SK-N-SH treated with all-trans-retinoic acid at 6 μM for 48 hours (cell line): ENCODE measurements at regions not wholly inside any gene's neighbourhood (a gene's known extent, or its start where the extent isn't known, plus 50 kb on each side); places are given as distances from the start of the nearest gene placed in this dataset.

Source experiments
- ATAC-seq: fragments of 200-7000 bp; cut with Tn5 transposase; 3 replicates; pipeline ENCODE4 v1.9.1; 2020; ENCODE audit warnings: mild to moderate bottlenecking, moderate library complexity
- ARNTL ChIP-seq: fragments of 450-650 bp; formaldehyde crosslinking; IDR thresholded peaks from 2 replicates; pipeline ENCODE4 v1.5.0; 2020; ENCODE audit warnings: low read depth, mild to moderate bottlenecking, moderate library complexity, borderline replicate concordance
- CSDC2 ChIP-seq: fragments of 250-450 bp; sonication (Bioruptor Pico); IDR thresholded peaks from 2 replicates; pipeline ENCODE4 v1.5.0; 2020; ENCODE audit warnings: mild to moderate bottlenecking, moderate library complexity
- ESRRG ChIP-seq: fragments of 250-450 bp; sonication (Bioruptor Pico); IDR thresholded peaks from 2 replicates; pipeline ENCODE4 v1.6.1; 2021; ENCODE audit warnings: mild to moderate bottlenecking
- GLIS3 ChIP-seq: fragments of 250-450 bp; sonication (Bioruptor Pico); IDR thresholded peaks from 2 replicates; pipeline ENCODE4 v1.5.0; 2020; ENCODE audit warnings: mild to moderate bottlenecking, moderate library complexity
- ISL1 ChIP-seq: fragments of 250-450 bp; sonication (Bioruptor Pico); IDR thresholded peaks from 2 replicates; pipeline ENCODE4 v2.1.2; 2022; ENCODE audit warnings: mild to moderate bottlenecking, moderate library complexity
- OSR1 ChIP-seq: fragments of 250-450 bp; sonication (Bioruptor Pico); IDR thresholded peaks from 2 replicates; pipeline ENCODE4 v1.8.0; 2022; ENCODE audit warnings: moderate library complexity, mild to moderate bottlenecking, inconsistent platforms
- PPARA ChIP-seq: fragments of 250-450 bp; sonication (Bioruptor Pico); IDR thresholded peaks from 2 replicates; pipeline ENCODE4 v1.5.0; 2020; ENCODE audit warnings: mild to moderate bottlenecking, borderline replicate concordance
- RARB ChIP-seq: fragments of 250-450 bp; sonication (Bioruptor Pico); IDR thresholded peaks from 2 replicates; pipeline ENCODE4 v1.8.0; 2021; ENCODE audit warnings: mild to moderate bottlenecking, moderate library complexity
- SNAI2 ChIP-seq: fragments of 250-450 bp; sonication (Bioruptor Pico); IDR thresholded peaks from 2 replicates; pipeline ENCODE4 v1.5.0; 2020; ENCODE audit warnings: mild to moderate bottlenecking, moderate library complexity
- TCF4 ChIP-seq: fragments of 250-450 bp; sonication (Bioruptor Pico); IDR thresholded peaks from 2 replicates; pipeline ENCODE4 v1.8.0; 2021; ENCODE audit warnings: mild to moderate bottlenecking, moderate library complexity, borderline replicate concordance
- TOX ChIP-seq: fragments of 250-450 bp; sonication (Bioruptor Pico); IDR thresholded peaks from 2 replicates; pipeline ENCODE4 v1.8.0; 2021; ENCODE audit warnings: mild to moderate bottlenecking, moderate library complexity, borderline replicate concordance
- ZC3H10 ChIP-seq: fragments of 250-450 bp; sonication (Bioruptor Pico); IDR thresholded peaks from 2 replicates; pipeline ENCODE4 v1.5.1; 2021; ENCODE audit warnings: mild to moderate bottlenecking, moderate library complexity
- ZFP3 ChIP-seq: fragments of 250-450 bp; sonication (Bioruptor Pico); IDR thresholded peaks from 2 replicates; pipeline ENCODE4 v1.5.0; 2020; ENCODE audit warnings: mild to moderate bottlenecking, moderate library complexity
- ZFP30 ChIP-seq: fragments of 450-650 bp; formaldehyde crosslinking; IDR thresholded peaks from 2 replicates; pipeline ENCODE4 v1.5.0; 2022; ENCODE audit warnings: mild to moderate bottlenecking, moderate library complexity
- ZNF565 ChIP-seq: fragments of 450-650 bp; formaldehyde crosslinking; conservative IDR thresholded peaks from 2 replicates; pipeline ENCODE4 v1.5.0; 2020; ENCODE audit warnings: low read depth, mild to moderate bottlenecking, moderate library complexity
- ZNF70 ChIP-seq: fragments of 450-650 bp; formaldehyde crosslinking; IDR thresholded peaks from 2 replicates; pipeline ENCODE4 v1.5.0; 2020; ENCODE audit warnings: mild to moderate bottlenecking, moderate library complexity
- ZNF8 ChIP-seq: fragments of 450-650 bp; formaldehyde crosslinking; IDR thresholded peaks from 2 replicates; pipeline ENCODE4 v1.5.0; 2020; ENCODE audit warnings: mild to moderate bottlenecking, moderate library complexity
- TF ChIP-seq, protein P1 (sequence below): fragments of 250-450 bp; sonication (Bioruptor Pico); IDR thresholded peaks from 2 replicates; pipeline ENCODE4 v1.5.0; 2020; ENCODE audit warnings: mild to moderate bottlenecking, moderate library complexity
- TF ChIP-seq, protein P2 (sequence below): fragments of 250-450 bp; sonication (Bioruptor Pico); IDR thresholded peaks from 2 replicates; pipeline ENCODE4 v1.5.1; 2020; ENCODE audit warnings: low read depth, mild to moderate bottlenecking, moderate library complexity
- TF ChIP-seq, protein P3 (sequence below): fragments of 250-450 bp; sonication (Bioruptor Pico); IDR thresholded peaks from 2 replicates; pipeline ENCODE4 v1.5.1; 2021; ENCODE audit warnings: mild to moderate bottlenecking, moderate library complexity
- TF ChIP-seq, protein P4 (sequence below): fragments of 250-450 bp; sonication (Bioruptor Pico); IDR thresholded peaks from 2 replicates; pipeline ENCODE4 v1.8.0; 2020; ENCODE audit warnings: mild to moderate bottlenecking, moderate library complexity, borderline replicate concordance

DNA sequence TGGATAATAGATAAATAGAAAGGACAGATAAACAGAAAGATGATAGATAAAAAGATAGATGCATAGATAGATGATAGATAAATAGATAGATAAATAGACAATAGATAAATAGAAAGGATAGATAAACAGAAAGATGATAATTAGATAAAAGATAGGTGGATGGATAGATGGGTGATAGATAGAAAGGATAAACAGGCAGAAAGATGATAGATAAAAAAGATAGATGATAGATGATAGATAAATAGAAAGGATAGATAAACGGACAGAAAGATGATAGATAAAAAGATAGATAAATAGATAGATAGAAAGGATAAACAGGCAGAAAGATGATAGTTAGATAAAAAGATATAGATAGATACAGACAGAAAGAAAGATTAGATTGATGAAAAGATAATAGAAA lies 92.3 kb upstream of the UQCRFS1 start:
- TF ChIP-seq PPARA (CRISPR knock-in tag) (no peak), ZC3H10 (no peak), ZFP3 (CRISPR knock-in tag) (no peak), TOX (no peak), TCF4 (no peak), CSDC2 (CRISPR knock-in tag) (no peak), ESRRG (CRISPR knock-in tag) (no peak), ARNTL (CRISPR knock-in tag) (no peak), ZNF8 (CRISPR knock-in tag) (no peak), SNAI2 (CRISPR knock-in tag) (no peak), OSR1 (CRISPR knock-in tag) (no peak), GLIS3 (CRISPR knock-in tag) (no peak), ZNF565 (no peak), ZFP30 (CRISPR knock-in tag) (no peak)
- TF ChIP-seq, protein P1, sequence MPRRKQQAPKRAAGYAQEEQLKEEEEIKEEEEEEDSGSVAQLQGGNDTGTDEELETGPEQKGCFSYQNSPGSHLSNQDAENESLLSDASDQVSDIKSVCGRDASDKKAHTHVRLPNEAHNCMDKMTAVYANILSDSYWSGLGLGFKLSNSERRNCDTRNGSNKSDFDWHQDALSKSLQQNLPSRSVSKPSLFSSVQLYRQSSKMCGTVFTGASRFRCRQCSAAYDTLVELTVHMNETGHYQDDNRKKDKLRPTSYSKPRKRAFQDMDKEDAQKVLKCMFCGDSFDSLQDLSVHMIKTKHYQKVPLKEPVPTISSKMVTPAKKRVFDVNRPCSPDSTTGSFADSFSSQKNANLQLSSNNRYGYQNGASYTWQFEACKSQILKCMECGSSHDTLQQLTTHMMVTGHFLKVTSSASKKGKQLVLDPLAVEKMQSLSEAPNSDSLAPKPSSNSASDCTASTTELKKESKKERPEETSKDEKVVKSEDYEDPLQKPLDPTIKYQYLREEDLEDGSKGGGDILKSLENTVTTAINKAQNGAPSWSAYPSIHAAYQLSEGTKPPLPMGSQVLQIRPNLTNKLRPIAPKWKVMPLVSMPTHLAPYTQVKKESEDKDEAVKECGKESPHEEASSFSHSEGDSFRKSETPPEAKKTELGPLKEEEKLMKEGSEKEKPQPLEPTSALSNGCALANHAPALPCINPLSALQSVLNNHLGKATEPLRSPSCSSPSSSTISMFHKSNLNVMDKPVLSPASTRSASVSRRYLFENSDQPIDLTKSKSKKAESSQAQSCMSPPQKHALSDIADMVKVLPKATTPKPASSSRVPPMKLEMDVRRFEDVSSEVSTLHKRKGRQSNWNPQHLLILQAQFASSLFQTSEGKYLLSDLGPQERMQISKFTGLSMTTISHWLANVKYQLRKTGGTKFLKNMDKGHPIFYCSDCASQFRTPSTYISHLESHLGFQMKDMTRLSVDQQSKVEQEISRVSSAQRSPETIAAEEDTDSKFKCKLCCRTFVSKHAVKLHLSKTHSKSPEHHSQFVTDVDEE (CRISPR knock-in tag), result no peak
- TF ChIP-seq, protein P2, sequence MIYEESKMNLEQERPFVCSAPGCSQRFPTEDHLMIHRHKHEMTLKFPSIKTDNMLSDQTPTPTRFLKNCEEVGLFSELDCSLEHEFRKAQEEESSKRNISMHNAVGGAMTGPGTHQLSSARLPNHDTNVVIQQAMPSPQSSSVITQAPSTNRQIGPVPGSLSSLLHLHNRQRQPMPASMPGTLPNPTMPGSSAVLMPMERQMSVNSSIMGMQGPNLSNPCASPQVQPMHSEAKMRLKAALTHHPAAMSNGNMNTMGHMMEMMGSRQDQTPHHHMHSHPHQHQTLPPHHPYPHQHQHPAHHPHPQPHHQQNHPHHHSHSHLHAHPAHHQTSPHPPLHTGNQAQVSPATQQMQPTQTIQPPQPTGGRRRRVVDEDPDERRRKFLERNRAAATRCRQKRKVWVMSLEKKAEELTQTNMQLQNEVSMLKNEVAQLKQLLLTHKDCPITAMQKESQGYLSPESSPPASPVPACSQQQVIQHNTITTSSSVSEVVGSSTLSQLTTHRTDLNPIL (CRISPR knock-in tag), result no peak
- TF ChIP-seq, protein P3, sequence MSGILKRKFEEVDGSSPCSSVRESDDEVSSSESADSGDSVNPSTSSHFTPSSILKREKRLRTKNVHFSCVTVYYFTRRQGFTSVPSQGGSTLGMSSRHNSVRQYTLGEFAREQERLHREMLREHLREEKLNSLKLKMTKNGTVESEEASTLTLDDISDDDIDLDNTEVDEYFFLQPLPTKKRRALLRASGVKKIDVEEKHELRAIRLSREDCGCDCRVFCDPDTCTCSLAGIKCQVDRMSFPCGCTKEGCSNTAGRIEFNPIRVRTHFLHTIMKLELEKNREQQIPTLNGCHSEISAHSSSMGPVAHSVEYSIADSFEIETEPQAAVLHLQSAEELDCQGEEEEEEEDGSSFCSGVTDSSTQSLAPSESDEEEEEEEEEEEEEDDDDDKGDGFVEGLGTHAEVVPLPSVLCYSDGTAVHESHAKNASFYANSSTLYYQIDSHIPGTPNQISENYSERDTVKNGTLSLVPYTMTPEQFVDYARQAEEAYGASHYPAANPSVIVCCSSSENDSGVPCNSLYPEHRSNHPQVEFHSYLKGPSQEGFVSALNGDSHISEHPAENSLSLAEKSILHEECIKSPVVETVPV, result no peak
- TF ChIP-seq, protein P4, sequence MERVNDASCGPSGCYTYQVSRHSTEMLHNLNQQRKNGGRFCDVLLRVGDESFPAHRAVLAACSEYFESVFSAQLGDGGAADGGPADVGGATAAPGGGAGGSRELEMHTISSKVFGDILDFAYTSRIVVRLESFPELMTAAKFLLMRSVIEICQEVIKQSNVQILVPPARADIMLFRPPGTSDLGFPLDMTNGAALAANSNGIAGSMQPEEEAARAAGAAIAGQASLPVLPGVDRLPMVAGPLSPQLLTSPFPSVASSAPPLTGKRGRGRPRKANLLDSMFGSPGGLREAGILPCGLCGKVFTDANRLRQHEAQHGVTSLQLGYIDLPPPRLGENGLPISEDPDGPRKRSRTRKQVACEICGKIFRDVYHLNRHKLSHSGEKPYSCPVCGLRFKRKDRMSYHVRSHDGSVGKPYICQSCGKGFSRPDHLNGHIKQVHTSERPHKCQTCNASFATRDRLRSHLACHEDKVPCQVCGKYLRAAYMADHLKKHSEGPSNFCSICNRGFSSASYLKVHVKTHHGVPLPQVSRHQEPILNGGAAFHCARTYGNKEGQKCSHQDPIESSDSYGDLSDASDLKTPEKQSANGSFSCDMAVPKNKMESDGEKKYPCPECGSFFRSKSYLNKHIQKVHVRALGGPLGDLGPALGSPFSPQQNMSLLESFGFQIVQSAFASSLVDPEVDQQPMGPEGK, result no peak
- TF ChIP-seq, all 23 proteins: peak for 0
- no peak for ATAC-seq

DNA sequence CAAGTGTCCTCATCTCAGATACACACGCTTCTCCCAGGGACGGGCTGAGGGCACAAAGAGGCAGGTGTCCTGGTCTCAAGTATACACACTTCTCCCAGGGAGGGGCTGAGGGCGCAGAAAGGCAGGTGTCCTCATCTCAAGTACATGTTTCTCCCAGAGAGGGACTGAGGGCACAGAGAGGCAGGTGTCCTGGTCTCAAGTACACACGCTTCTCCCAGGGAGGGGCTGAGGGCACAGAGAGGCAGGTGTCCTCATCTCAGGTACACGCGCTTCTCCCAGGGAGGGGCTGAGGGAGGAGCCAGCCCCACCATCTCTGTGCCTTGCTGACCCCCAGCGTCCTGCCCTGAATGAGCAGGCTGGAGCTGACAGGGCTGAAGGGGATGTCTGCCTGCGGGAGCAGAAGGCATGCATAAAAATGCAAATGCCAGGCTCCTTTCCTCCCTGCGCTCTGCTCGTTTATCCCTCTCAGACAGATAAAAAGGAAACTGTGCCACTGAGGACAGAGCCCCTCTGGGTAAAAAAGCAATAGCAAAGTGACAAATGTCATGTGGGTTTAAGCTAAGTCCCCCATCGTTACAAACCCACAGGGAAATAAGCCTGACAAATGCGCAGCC lies 96.1 kb upstream of the UQCRFS1 start:
- TF ChIP-seq, protein P2 (CRISPR knock-in tag), result no peak
- TF ChIP-seq TOX (no peak), ZNF70 (CRISPR knock-in tag) (no peak), ISL1 (no peak), OSR1 (CRISPR knock-in tag) (no peak)
- ATAC-seq, result no peak

DNA sequence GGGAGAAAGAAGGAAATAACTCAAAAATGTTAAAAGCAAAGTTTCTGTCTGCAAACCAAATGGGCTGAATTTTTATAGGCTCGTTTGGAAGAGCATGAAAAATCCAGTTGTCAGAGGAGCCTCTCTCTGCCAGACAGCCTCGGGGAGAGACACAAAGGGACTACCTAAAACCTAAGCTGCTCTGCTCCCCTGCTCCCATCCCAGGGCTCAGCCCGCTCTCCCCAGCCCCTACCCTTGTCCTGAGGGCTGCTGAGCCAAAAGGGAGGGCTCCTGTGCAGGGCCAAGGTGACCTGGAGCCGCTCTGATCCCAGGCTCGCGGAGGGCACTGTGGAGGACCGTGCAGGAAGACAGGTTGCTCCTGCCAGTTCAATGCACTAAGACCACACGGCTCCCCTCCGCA lies 96.7 kb upstream of the UQCRFS1 start:
- no peak for ATAC-seq
- no peak for TF ChIP-seq ZNF8 (CRISPR knock-in tag)
- TF ChIP-seq TOX, result no peak

DNA sequence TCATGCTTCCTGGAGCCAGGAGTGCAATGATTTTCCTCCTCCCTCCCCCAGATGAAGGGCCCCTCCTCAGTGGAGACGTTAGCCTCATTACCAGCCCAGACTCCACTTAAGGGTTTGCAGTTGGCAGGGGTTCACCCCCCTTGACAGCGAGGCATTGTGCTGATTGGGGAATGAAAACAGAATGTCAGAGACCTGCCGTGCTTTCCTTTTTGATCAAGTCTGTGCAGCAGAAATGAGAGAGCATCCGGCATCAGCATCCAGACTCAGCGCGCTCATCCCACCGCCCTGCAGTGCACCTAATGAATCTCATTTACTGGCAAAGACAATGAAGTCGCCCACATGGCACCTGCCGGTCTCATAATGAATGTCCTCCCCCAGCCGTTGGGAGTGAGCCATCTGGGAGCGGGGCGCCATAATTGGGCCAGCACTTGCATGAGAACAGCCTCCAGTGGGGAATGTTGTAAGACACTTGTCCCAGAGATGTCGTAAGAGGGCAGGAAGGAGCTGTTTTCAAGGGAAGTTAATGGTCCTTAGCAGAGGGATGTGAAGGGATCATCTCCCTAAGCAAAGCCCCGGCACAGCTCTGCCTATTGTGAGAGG lies 98.3 kb upstream of the UQCRFS1 start:
- ATAC-seq, result no peak
- no peak for TF ChIP-seq GLIS3 (CRISPR knock-in tag)
- TF ChIP-seq, protein P2 (CRISPR knock-in tag), result no peak
- TF ChIP-seq ZFP30 (CRISPR knock-in tag), result no peak
- TF ChIP-seq PPARA (CRISPR knock-in tag), result no peak
- TF ChIP-seq TCF4, result no peak
- no peak for TF ChIP-seq SNAI2 (CRISPR knock-in tag)
- no peak for TF ChIP-seq RARB
- TF ChIP-seq, protein P3, result no peak
- no peak for TF ChIP-seq ARNTL (CRISPR knock-in tag)
- TF ChIP-seq ZFP3 (CRISPR knock-in tag), result no peak
- no peak for TF ChIP-seq TOX
- TF ChIP-seq CSDC2 (CRISPR knock-in tag), result no peak
- TF ChIP-seq ZNF70 (CRISPR knock-in tag), result no peak
